ENCODE measurements at regions not wholly inside any gene's neighbourhood (a gene's known extent, or its start where the extent isn't known, plus 50 kb on each side); places are given as distances from the start of the nearest gene placed in this dataset.
"Not testable (repeated sequence)": the region's sequence is repeated elsewhere in the genome, so short reads cannot be mapped to it uniquely, and the experiment has no call there.

DNA sequence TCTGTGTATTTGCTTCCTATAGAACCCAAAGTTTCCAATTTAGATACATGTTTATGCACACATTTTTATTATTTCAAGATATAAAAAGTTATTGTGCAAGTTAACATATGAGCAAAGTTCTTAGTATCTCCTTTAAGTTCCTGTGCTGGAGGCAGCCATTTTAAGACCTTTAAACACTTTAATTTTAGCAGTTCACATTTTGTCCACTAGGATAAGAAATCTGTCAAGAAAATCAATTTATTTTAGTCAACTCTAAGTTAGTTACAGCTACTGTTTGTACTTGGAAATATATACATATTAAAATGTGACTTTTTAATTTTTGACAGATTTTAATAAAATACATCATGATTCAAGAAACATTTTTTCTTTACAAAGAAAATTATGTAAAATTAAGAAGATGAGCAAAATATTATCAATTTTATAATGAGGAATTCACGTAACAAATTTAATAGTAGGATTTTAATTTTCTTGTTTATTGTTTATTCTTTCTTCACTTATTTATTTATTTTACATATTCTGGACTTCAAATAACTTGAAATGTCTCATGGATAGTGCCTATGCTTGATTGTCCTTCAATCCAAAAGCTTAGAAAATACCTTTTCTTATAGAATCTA, 402.6 kb upstream of the GBE1 start:
- DNase-seq (ENCODE audit: low read depth in 1 of 2, low spot score in 1 of 2) (peak; percentile 2 to 33), FAIRE-seq (peak; percentile 51), ATAC-seq (no peak)
- Histone ChIP-seq H3K4me1 (no peaks in the 10 kb centered on the region), H3K27ac (no peak overlapping the region), H3K4me2 (no peak overlapping the region), H3K9me3 (no peaks in the 10 kb centered on the region), H3K4me3 (no peak overlapping the region)
- TF ChIP-seq ATOH8 (CRISPR knock-in tag; IDR thresholded peaks at IDR 0.05; ENCODE audit: low read depth) (no peak), NR3C1 (IDR thresholded peaks at IDR 0.05) (no peak), HES2 (IDR thresholded peaks at IDR 0.05) (no peak), RARB (CRISPR knock-in tag; IDR thresholded peaks at IDR 0.05) (no peak), PHF8 (IDR thresholded peaks at IDR 0.05; ENCODE audit: borderline replicate concordance, low read depth) (no peak)
- ChIA-PET POLR2A (no interaction called here), CTCF (no interaction called here)
- 83% methylated on average over 1 of the region's 1 CpG for WGBS (ENCODE audit: missing lambda C conversion rate)

GRCh38 chr3:82157952-82158351, 396.5 kb upstream of the GBE1 start:
- H3K27ac ChIP-seq = no peak overlapping the region
- DNase-seq (ENCODE audit: low read depth in 1 of 2, low spot score in 1 of 2) (peak in 1 of 2 experiments; percentile 7), ATAC-seq (no peak), FAIRE-seq (peak; percentile 7)
- H3K4me3 ChIP-seq = no peak overlapping the region
- ChIA-PET POLR2A (no interaction called here), CTCF (no interaction called here)
- H3K4me2 ChIP-seq = no peak overlapping the region
- no peaks in the 10 kb centered on the region for H3K4me1 ChIP-seq
- WGBS (ENCODE audit: missing lambda C conversion rate) = 13% methylated on average over 5 of the region's 5 CpGs
- no peaks in the 10 kb centered on the region for H3K9me3 ChIP-seq
- no peak for TF ChIP-seq HOXB13 (CRISPR knock-in tag; IDR thresholded peaks at IDR 0.05; ENCODE audit: low read depth)
- no peak for TF ChIP-seq ESRRA (IDR thresholded peaks at IDR 0.05; ENCODE audit: borderline replicate concordance, low read length)
- no peak for TF ChIP-seq JUN (IDR thresholded peaks at IDR 0.05)
- TF ChIP-seq, protein P1, sequence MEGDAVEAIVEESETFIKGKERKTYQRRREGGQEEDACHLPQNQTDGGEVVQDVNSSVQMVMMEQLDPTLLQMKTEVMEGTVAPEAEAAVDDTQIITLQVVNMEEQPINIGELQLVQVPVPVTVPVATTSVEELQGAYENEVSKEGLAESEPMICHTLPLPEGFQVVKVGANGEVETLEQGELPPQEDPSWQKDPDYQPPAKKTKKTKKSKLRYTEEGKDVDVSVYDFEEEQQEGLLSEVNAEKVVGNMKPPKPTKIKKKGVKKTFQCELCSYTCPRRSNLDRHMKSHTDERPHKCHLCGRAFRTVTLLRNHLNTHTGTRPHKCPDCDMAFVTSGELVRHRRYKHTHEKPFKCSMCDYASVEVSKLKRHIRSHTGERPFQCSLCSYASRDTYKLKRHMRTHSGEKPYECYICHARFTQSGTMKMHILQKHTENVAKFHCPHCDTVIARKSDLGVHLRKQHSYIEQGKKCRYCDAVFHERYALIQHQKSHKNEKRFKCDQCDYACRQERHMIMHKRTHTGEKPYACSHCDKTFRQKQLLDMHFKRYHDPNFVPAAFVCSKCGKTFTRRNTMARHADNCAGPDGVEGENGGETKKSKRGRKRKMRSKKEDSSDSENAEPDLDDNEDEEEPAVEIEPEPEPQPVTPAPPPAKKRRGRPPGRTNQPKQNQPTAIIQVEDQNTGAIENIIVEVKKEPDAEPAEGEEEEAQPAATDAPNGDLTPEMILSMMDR (IDR thresholded peaks at IDR 0.05) = no peak
- TF ChIP-seq, protein P2, sequence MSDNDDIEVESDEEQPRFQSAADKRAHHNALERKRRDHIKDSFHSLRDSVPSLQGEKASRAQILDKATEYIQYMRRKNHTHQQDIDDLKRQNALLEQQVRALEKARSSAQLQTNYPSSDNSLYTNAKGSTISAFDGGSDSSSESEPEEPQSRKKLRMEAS (IDR thresholded peaks at IDR 0.05) = no peak
- TF ChIP-seq NFE2L2 (conservative IDR thresholded peaks at IDR 0.05; ENCODE audit: low read length) = no peak
- no peak for TF ChIP-seq GATA3 (IDR thresholded peaks at IDR 0.05; ENCODE audit: borderline replicate concordance)
- TF ChIP-seq ELK1 (IDR thresholded peaks at IDR 0.05; ENCODE audit: low read depth, low read length) = no peak
- no peak for TF ChIP-seq KDM5A (IDR thresholded peaks at IDR 0.05)
- TF ChIP-seq TFCP2L1 (CRISPR knock-in tag; IDR thresholded peaks at IDR 0.05) = no peak
- TF ChIP-seq RNF2 (IDR thresholded peaks at IDR 0.05; ENCODE audit: borderline replicate concordance, low read depth) = no peak
- TF ChIP-seq EHF (CRISPR knock-in tag; IDR thresholded peaks at IDR 0.05) = no peak

GRCh38 chr3:82153892-82154291, 392.4 kb upstream of the GBE1 start:
- CTCF ChIA-PET; ATAC-seq; H3K27ac ChIP-seq; H3K4me2 ChIP-seq; H3K4me1 ChIP-seq; H3K9me3 ChIP-seq; FAIRE-seq; H3K4me3 ChIP-seq; POLR2A ChIA-PET; DNase-seq (ENCODE audit: low read depth in 1 of 2, low spot score in 1 of 2): not testable (repeated sequence)
- 0% methylated on average over 1 of the region's 1 CpG for WGBS (ENCODE audit: missing lambda C conversion rate)
